ENCODE measurements at regions not wholly inside any gene's neighbourhood (a gene's known extent, or its start where the extent isn't known, plus 50 kb on each side); places are given as distances from the start of the nearest gene placed in this dataset.
A peak's percentile ranks its signal among the peaks of the same experiment; 100 is the strongest.

GRCh38 chr7:41280491-41280890 lies 422.4 kb downstream of the INHBA start:
- Histone ChIP-seq H3K9ac (replicated peaks in 1 of 4; ENCODE audit: extremely low read depth in 1 of 4, low read depth in 3 of 4, low read length in 3 of 4) (no peak overlapping the region), H3K14ac (ENCODE audit: insufficient read length) (no peak overlapping the region), H3K56ac (replicated peaks; ENCODE audit: insufficient read length, low read depth, low read length) (no peak overlapping the region), H2AFZ (ENCODE audit: low read length) (no peak overlapping the region), H3K27me3 (replicated peaks in 1 of 4; ENCODE audit: control insufficient read depth in 3 of 4, extremely low read depth in 1 of 4, insufficient read depth in 3 of 4, low read length in 3 of 4) (no peaks in the 10 kb centered on the region), H3K9me3 (ENCODE audit: insufficient read depth in 2 of 2, low read depth in 1 of 2, low read length in 1 of 2) (no peaks in the 10 kb centered on the region), H3K4ac (replicated peaks; ENCODE audit: insufficient read length, low read depth, low read length) (no peak overlapping the region), H3K4me1 (replicated peaks in 1 of 4; ENCODE audit: control insufficient read depth in 3 of 4, insufficient read depth in 4 of 4, low read length in 3 of 4) (no peaks in the 10 kb centered on the region), H4K91ac (replicated peaks; ENCODE audit: insufficient read length, low read length) (no peak overlapping the region), H3K18ac (ENCODE audit: extremely low read depth, low read length) (no peak overlapping the region), H2BK20ac (ENCODE audit: low read length) (no peak overlapping the region), H3K4me3 (ENCODE audit: extremely low read depth in 1 of 4, insufficient read depth in 2 of 4, low read depth in 3 of 4, low read length in 4 of 4) (no peak overlapping the region), H3K4me2 (ENCODE audit: insufficient read depth in 1 of 2, low read depth in 2 of 2, low read length in 2 of 2) (no peak overlapping the region), H2BK5ac (ENCODE audit: low read depth, low read length) (no peak overlapping the region), H3K27ac (ENCODE audit: low read depth, low read length) (no peak overlapping the region), H3K79me2 (ENCODE audit: control insufficient read depth in 1 of 2, insufficient read depth in 2 of 2, low read length in 2 of 2) (no peaks in the 10 kb centered on the region), H3K23me2 (ENCODE audit: low read depth, low read length) (no peaks in the 10 kb centered on the region; the same call in 1 of the 2 replicates), H2BK15ac (ENCODE audit: low read length) (no peak overlapping the region), H3K79me1 (ENCODE audit: low read depth, low read length) (no peaks in the 10 kb centered on the region), H3K23ac (ENCODE audit: insufficient read length) (peak overlapping the region; percentile 70), H4K5ac (ENCODE audit: insufficient read length, low read depth, low read length) (no peak overlapping the region), H4K8ac (ENCODE audit: extremely low read depth, insufficient read depth, low read length) (no peak overlapping the region), H2AK5ac (ENCODE audit: low read depth, low read length) (no peak overlapping the region), H3K36me3 (ENCODE audit: control insufficient read depth in 2 of 4, insufficient read depth in 4 of 4, low read length in 3 of 4) (no peaks in the 10 kb centered on the region), H2BK120ac (replicated peaks; ENCODE audit: low read depth, low read length) (no peak overlapping the region), H2BK12ac (ENCODE audit: low read depth, low read length) (no peak overlapping the region), H4K20me1 (replicated peaks in 1 of 2; ENCODE audit: control insufficient read depth in 1 of 2, insufficient read depth in 2 of 2, low read length in 2 of 2) (no peaks in the 10 kb centered on the region)
- 94% methylated on average over 5 of the region's 5 CpGs; no CpG with 5 or more reads in 1 of the 2 experiments for WGBS, 2 experiments (ENCODE audit: extremely low coverage in 1 of 2, insufficient coverage in 1 of 2, insufficient read length in 1 of 2, insufficient replicate concordance in 2 of 2, low coverage in 1 of 2, low lambda C conversion rate in 2 of 2, missing lambda C conversion rate in 1 of 2)
- ChIA-PET POLR2A (ENCODE audit: partially characterized antibody) (no interaction called here), CTCF (ENCODE audit: partially characterized antibody) (interaction anchor here (1.1 to 1.7 kb wide), 3 partner anchors 35 to 675 kb away, joined by 3 to 5 read pairs (median 3); no protein-coding TSS in a partner anchor)
- TF ChIP-seq GTF2F1 (IDR thresholded peaks at IDR 0.05; ENCODE audit: borderline replicate concordance, low read depth, low read length), result no peak
- FAIRE-seq (no peak), DNase-seq (ENCODE audit: low read depth in 1 of 2, low spot score in 2 of 2) (no peak)
